ENCODE measurements at regions not wholly inside any gene's neighbourhood (a gene's known extent, or its start where the extent isn't known, plus 50 kb on each side); places are given as distances from the start of the nearest gene placed in this dataset.

- TF ChIP-seq CTCF (IDR thresholded peaks at IDR 0.05; ENCODE audit: low read length), result no peak
- no peak for TF ChIP-seq EZH2 (IDR thresholded peaks at IDR 0.05; ENCODE audit: borderline replicate concordance, low read length)
Measured at GRCh38 chr2:151114874-151115273, 146.8 kb downstream of the RBM43 start.
